ENCODE measurements at regions not wholly inside any gene's neighbourhood (a gene's known extent, or its start where the extent isn't known, plus 50 kb on each side); places are given as distances from the start of the nearest gene placed in this dataset.
"Not testable (repeated sequence)": the region's sequence is repeated elsewhere in the genome, so short reads cannot be mapped to it uniquely, and the experiment has no call there.

GRCh38 chr10:30537586-30537985, 92.0 kb downstream of the LYZL2 start:
- Histone ChIP-seq H3K4me1 (peaks cover 9% of the 10 kb centered on the region), H3K27ac (peak overlapping the region; percentile 48), H3K36me3 (no peaks in the 10 kb centered on the region), H3K4me3 (no peak overlapping the region), H3K27me3 (no peaks in the 10 kb centered on the region), H3K9me3 (no peaks in the 10 kb centered on the region)
- TF ChIP-seq POLR2AphosphoS5 (IDR thresholded peaks at IDR 0.05) = no peak
- no peak for TF ChIP-seq EP300 (IDR thresholded peaks at IDR 0.05)
- TF ChIP-seq, protein P1, sequence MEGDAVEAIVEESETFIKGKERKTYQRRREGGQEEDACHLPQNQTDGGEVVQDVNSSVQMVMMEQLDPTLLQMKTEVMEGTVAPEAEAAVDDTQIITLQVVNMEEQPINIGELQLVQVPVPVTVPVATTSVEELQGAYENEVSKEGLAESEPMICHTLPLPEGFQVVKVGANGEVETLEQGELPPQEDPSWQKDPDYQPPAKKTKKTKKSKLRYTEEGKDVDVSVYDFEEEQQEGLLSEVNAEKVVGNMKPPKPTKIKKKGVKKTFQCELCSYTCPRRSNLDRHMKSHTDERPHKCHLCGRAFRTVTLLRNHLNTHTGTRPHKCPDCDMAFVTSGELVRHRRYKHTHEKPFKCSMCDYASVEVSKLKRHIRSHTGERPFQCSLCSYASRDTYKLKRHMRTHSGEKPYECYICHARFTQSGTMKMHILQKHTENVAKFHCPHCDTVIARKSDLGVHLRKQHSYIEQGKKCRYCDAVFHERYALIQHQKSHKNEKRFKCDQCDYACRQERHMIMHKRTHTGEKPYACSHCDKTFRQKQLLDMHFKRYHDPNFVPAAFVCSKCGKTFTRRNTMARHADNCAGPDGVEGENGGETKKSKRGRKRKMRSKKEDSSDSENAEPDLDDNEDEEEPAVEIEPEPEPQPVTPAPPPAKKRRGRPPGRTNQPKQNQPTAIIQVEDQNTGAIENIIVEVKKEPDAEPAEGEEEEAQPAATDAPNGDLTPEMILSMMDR (IDR thresholded peaks at IDR 0.05) = no peak
- no peak for TF ChIP-seq POLR2A (IDR thresholded peaks at IDR 0.05)
- DNase-seq (ENCODE audit: low spot score in 2 of 2) = no peak
- 50% methylated on average over 2 of the region's 2 CpGs for WGBS

- 77% methylated on average over 1 of the region's 1 CpG for WGBS
- H3K27me3 ChIP-seq; H3K4me3 ChIP-seq; H3K9me3 ChIP-seq; H3K36me3 ChIP-seq; DNase-seq (ENCODE audit: low spot score in 2 of 2): not testable (repeated sequence)
- peak overlapping the region; percentile 48 for H3K27ac ChIP-seq
- peaks cover 12% of the 10 kb centered on the region for H3K4me1 ChIP-seq
Measured at GRCh38 chr10:30537158-30537557, 92.4 kb downstream of the LYZL2 start.

- no peak for DNase-seq (ENCODE audit: low spot score in 2 of 2)
- Histone ChIP-seq H3K27me3 (no peaks in the 10 kb centered on the region), H3K27ac (no peak overlapping the region), H3K4me1 (peaks cover 12% of the 10 kb centered on the region), H3K9me3 (no peaks in the 10 kb centered on the region), H3K4me3 (no peak overlapping the region), H3K36me3 (no peaks in the 10 kb centered on the region)
- WGBS = 47% methylated on average over 4 of the region's 4 CpGs
- no peak for TF ChIP-seq POLR2A (IDR thresholded peaks at IDR 0.05)
- no peak for TF ChIP-seq POLR2AphosphoS5 (IDR thresholded peaks at IDR 0.05)
- TF ChIP-seq, protein P1 (IDR thresholded peaks at IDR 0.05) = no peak
- TF ChIP-seq EP300 (IDR thresholded peaks at IDR 0.05) = no peak
Measured at GRCh38 chr10:30536578-30536977, 93.0 kb downstream of the LYZL2 start.

GRCh38 chr10:30535677-30536076, 93.9 kb downstream of the LYZL2 start:
- Histone ChIP-seq H3K36me3 (no peaks in the 10 kb centered on the region), H3K4me3 (no peak overlapping the region), H3K27me3 (no peaks in the 10 kb centered on the region), H3K9me3 (no peaks in the 10 kb centered on the region), H3K27ac (no peak overlapping the region), H3K4me1 (peaks cover 12% of the 10 kb centered on the region)
- DNase-seq (ENCODE audit: low spot score in 2 of 2) = no peak
- no peak for TF ChIP-seq POLR2A (IDR thresholded peaks at IDR 0.05)
- TF ChIP-seq, protein P1 (IDR thresholded peaks at IDR 0.05) = no peak
- no peak for TF ChIP-seq EP300 (IDR thresholded peaks at IDR 0.05)
- no peak for TF ChIP-seq POLR2AphosphoS5 (IDR thresholded peaks at IDR 0.05)
- WGBS = 90% methylated on average over 4 of the region's 4 CpGs

GRCh38 chr10:30534465-30535144, 94.9 kb downstream of the LYZL2 start:
- H3K4me3 ChIP-seq = no peak overlapping the region
- H3K27ac ChIP-seq = no peak overlapping the region
- TF ChIP-seq, protein P1 (IDR thresholded peaks at IDR 0.05) = peak; percentile 85 to 87
- TF ChIP-seq POLR2AphosphoS5 (IDR thresholded peaks at IDR 0.05) = no peak
- peaks cover 12% of the 10 kb centered on the region for H3K4me1 ChIP-seq
- no peaks in the 10 kb centered on the region for H3K9me3 ChIP-seq
- peak; percentile 78 to 83 for DNase-seq (ENCODE audit: low spot score in 2 of 2)
- H3K36me3 ChIP-seq = no peaks in the 10 kb centered on the region
- 30% methylated on average over 19 of the region's 20 CpGs for WGBS
- no peaks in the 10 kb centered on the region for H3K27me3 ChIP-seq

Measured in suprapubic skin (tissue), 4 donors.